ENCODE measurements at regions not wholly inside any gene's neighbourhood (a gene's known extent, or its start where the extent isn't known, plus 50 kb on each side); places are given as distances from the start of the nearest gene placed in this dataset.

GRCh38 chr13:72120632-72121031 lies 253.6 kb upstream of the DACH1 start:
- Histone ChIP-seq H4K20me1 (ENCODE audit: insufficient read depth) (no peaks in the 10 kb centered on the region), H3F3A (ENCODE audit: insufficient read depth, low read length, poor library complexity, severe bottlenecking) (no peaks in the 10 kb centered on the region), H2AFZ (ENCODE audit: low read depth, low read length) (no peak overlapping the region), H3K4me3 (ENCODE audit: low read length) (no peak overlapping the region), H3K27ac (ENCODE audit: low read length) (no peak overlapping the region), H3K9me3 (ENCODE audit: low read length) (no peaks in the 10 kb centered on the region), H3K27me3 (ENCODE audit: insufficient read depth, low read depth, low read length) (no peaks in the 10 kb centered on the region), H3K9ac (ENCODE audit: low read length) (no peak overlapping the region), H3K4me2 (ENCODE audit: low read length) (no peak overlapping the region), H3K36me3 (ENCODE audit: insufficient read depth, low read length) (no peaks in the 10 kb centered on the region), H3K79me2 (replicated peaks; ENCODE audit: insufficient read depth, low read length) (no peaks in the 10 kb centered on the region), H3K9me2 (ENCODE audit: insufficient read depth, low read length) (no peaks in the 10 kb centered on the region)
- TF ChIP-seq, protein P1, sequence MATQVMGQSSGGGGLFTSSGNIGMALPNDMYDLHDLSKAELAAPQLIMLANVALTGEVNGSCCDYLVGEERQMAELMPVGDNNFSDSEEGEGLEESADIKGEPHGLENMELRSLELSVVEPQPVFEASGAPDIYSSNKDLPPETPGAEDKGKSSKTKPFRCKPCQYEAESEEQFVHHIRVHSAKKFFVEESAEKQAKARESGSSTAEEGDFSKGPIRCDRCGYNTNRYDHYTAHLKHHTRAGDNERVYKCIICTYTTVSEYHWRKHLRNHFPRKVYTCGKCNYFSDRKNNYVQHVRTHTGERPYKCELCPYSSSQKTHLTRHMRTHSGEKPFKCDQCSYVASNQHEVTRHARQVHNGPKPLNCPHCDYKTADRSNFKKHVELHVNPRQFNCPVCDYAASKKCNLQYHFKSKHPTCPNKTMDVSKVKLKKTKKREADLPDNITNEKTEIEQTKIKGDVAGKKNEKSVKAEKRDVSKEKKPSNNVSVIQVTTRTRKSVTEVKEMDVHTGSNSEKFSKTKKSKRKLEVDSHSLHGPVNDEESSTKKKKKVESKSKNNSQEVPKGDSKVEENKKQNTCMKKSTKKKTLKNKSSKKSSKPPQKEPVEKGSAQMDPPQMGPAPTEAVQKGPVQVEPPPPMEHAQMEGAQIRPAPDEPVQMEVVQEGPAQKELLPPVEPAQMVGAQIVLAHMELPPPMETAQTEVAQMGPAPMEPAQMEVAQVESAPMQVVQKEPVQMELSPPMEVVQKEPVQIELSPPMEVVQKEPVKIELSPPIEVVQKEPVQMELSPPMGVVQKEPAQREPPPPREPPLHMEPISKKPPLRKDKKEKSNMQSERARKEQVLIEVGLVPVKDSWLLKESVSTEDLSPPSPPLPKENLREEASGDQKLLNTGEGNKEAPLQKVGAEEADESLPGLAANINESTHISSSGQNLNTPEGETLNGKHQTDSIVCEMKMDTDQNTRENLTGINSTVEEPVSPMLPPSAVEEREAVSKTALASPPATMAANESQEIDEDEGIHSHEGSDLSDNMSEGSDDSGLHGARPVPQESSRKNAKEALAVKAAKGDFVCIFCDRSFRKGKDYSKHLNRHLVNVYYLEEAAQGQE (IDR thresholded peaks at IDR 0.05; ENCODE audit: borderline replicate concordance): no peak
- TF ChIP-seq SMC3 (conservative IDR thresholded peaks at IDR 0.05; ENCODE audit: poor library complexity) (no peak), TAF1 (IDR thresholded peaks at IDR 0.05; ENCODE audit: low read depth) (no peak), POLR2AphosphoS5 (IDR thresholded peaks at IDR 0.05) (no peak), CTCF (IDR thresholded peaks at IDR 0.05; ENCODE audit: poor library complexity, severe bottlenecking) (no peak), EP300 (conservative IDR thresholded peaks at IDR 0.05; ENCODE audit: poor library complexity, severe bottlenecking) (no peak), MXI1 (conservative IDR thresholded peaks at IDR 0.05; ENCODE audit: poor library complexity, severe bottlenecking) (no peak), RAD21 (conservative IDR thresholded peaks at IDR 0.05) (no peak), EZH2 (IDR thresholded peaks at IDR 0.05; ENCODE audit: borderline replicate concordance, insufficient read depth, low read length, poor library complexity, severe bottlenecking) (no peak)

DNA sequence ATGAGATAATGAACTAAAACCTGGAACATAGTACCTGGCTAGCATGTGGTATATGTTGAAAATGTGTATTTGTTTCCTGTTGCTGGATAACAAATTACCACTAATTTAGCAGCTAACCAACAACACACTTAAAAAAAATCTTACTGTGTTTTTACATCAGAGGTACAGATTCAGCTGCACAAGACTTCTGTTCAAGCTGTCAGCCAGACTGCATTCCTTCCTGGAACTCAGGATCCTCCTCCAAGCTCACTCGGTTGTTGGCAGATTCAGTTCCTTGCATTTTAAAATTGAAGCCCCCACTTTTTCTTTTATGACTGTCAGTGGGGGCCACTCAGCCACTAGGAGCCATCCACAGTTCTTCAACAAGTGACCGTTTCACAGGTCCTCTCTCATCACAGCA lies 246.9 kb upstream of the DACH1 start:
- Histone ChIP-seq H3K36me3 (ENCODE audit: insufficient read depth, low read length) (no peaks in the 10 kb centered on the region), H3K27ac (ENCODE audit: low read length) (no peak overlapping the region), H4K20me1 (ENCODE audit: insufficient read depth) (no peaks in the 10 kb centered on the region), H3K27me3 (ENCODE audit: insufficient read depth, low read depth, low read length) (no peaks in the 10 kb centered on the region), H3K79me2 (replicated peaks; ENCODE audit: insufficient read depth, low read length) (no peaks in the 10 kb centered on the region), H3K4me2 (ENCODE audit: low read length) (no peak overlapping the region), H3K9me2 (ENCODE audit: insufficient read depth, low read length) (no peaks in the 10 kb centered on the region), H3F3A (ENCODE audit: insufficient read depth, low read length, poor library complexity, severe bottlenecking) (no peaks in the 10 kb centered on the region), H3K4me3 (ENCODE audit: low read length) (no peak overlapping the region), H2AFZ (ENCODE audit: low read depth, low read length) (no peak overlapping the region), H3K9ac (ENCODE audit: low read length) (no peak overlapping the region), H3K9me3 (ENCODE audit: low read length) (no peaks in the 10 kb centered on the region)
- TF ChIP-seq SMC3 (conservative IDR thresholded peaks at IDR 0.05; ENCODE audit: poor library complexity): no peak
- no peak for TF ChIP-seq MXI1 (conservative IDR thresholded peaks at IDR 0.05; ENCODE audit: poor library complexity, severe bottlenecking)
- no peak for TF ChIP-seq EZH2 (IDR thresholded peaks at IDR 0.05; ENCODE audit: borderline replicate concordance, insufficient read depth, low read length, poor library complexity, severe bottlenecking)
- TF ChIP-seq, protein P1 (IDR thresholded peaks at IDR 0.05; ENCODE audit: borderline replicate concordance): no peak
- TF ChIP-seq CTCF (IDR thresholded peaks at IDR 0.05; ENCODE audit: poor library complexity, severe bottlenecking): no peak
- TF ChIP-seq EP300 (conservative IDR thresholded peaks at IDR 0.05; ENCODE audit: poor library complexity, severe bottlenecking): no peak

Data from neural cell (in vitro differentiated cells).